ENCODE measurements at regions not wholly inside any gene's neighbourhood (a gene's known extent, or its start where the extent isn't known, plus 50 kb on each side); places are given as distances from the start of the nearest gene placed in this dataset.

DNA sequence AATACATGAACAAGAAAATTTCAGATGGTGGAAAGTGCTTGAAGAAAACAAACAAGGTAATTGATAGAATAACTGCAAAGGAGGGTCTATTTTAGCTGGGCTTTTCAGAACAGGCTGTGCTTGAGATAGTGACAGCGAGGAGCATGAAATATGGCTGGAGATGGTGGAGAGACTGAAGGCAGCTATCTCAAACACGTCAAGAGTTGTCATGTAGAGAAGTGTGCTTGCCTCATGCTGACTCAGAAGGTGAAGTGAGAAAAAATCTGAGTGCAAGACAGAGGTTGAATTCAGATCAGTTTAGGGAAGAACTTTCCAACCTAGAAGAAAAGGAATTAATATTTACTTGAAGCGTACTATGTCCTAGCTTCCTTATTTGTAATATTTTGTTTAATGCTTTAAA lies 115.5 kb upstream of the RANBP3L start:
- TF ChIP-seq, protein P1, sequence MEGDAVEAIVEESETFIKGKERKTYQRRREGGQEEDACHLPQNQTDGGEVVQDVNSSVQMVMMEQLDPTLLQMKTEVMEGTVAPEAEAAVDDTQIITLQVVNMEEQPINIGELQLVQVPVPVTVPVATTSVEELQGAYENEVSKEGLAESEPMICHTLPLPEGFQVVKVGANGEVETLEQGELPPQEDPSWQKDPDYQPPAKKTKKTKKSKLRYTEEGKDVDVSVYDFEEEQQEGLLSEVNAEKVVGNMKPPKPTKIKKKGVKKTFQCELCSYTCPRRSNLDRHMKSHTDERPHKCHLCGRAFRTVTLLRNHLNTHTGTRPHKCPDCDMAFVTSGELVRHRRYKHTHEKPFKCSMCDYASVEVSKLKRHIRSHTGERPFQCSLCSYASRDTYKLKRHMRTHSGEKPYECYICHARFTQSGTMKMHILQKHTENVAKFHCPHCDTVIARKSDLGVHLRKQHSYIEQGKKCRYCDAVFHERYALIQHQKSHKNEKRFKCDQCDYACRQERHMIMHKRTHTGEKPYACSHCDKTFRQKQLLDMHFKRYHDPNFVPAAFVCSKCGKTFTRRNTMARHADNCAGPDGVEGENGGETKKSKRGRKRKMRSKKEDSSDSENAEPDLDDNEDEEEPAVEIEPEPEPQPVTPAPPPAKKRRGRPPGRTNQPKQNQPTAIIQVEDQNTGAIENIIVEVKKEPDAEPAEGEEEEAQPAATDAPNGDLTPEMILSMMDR (IDR thresholded peaks at IDR 0.05) = no peak
- TF ChIP-seq, protein P2, sequence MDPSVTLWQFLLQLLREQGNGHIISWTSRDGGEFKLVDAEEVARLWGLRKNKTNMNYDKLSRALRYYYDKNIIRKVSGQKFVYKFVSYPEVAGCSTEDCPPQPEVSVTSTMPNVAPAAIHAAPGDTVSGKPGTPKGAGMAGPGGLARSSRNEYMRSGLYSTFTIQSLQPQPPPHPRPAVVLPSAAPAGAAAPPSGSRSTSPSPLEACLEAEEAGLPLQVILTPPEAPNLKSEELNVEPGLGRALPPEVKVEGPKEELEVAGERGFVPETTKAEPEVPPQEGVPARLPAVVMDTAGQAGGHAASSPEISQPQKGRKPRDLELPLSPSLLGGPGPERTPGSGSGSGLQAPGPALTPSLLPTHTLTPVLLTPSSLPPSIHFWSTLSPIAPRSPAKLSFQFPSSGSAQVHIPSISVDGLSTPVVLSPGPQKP (IDR thresholded peaks at IDR 0.05; ENCODE audit: low read depth, low read length) = no peak
- TF ChIP-seq HOXA7 (CRISPR knock-in tag; IDR thresholded peaks at IDR 0.05) = no peak
- TF ChIP-seq POLR2A (IDR thresholded peaks at IDR 0.05; ENCODE audit: low read length) = no peak
- TF ChIP-seq, protein P3, sequence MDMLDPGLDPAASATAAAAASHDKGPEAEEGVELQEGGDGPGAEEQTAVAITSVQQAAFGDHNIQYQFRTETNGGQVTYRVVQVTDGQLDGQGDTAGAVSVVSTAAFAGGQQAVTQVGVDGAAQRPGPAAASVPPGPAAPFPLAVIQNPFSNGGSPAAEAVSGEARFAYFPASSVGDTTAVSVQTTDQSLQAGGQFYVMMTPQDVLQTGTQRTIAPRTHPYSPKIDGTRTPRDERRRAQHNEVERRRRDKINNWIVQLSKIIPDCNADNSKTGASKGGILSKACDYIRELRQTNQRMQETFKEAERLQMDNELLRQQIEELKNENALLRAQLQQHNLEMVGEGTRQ (IDR thresholded peaks at IDR 0.05) = no peak
